Mucosa of descending colon (tissue), 3 donors: ENCODE measurements at regions not wholly inside any gene's neighbourhood (a gene's known extent, or its start where the extent isn't known, plus 50 kb on each side); places are given as distances from the start of the nearest gene placed in this dataset.

Experiments used
- ATAC-seq: fragments of 200-7000 bp; cut with Tn5 transposase; one replicate; pipeline ENCODE4 v1.9.1; 2020; ENCODE audit warnings: mild to moderate bottlenecking, moderate library complexity
- DNase-seq, 3 donors: peaks; one replicate each; pipeline ENCODE4 v3.0.0-alpha.2; 2020
- H3K36me3 ChIP-seq: fragments of 200-600 bp; one replicate; pipeline ENCODE4 v1.8.0; 2021; ENCODE audit warnings: low read depth, mild to moderate bottlenecking
- H3K4me1 ChIP-seq: fragments of 200-600 bp; one replicate; pipeline ENCODE4 v1.8.0; 2021; ENCODE audit warnings: low read depth, mild to moderate bottlenecking
- H3K4me3 ChIP-seq: fragments of 200-600 bp; one replicate; pipeline ENCODE4 v1.8.0; 2021; ENCODE audit warnings: mild to moderate bottlenecking
- H3K9me3 ChIP-seq: fragments of 200-600 bp; one replicate; pipeline ENCODE4 v1.8.0; 2021; ENCODE audit warnings: mild to moderate bottlenecking
- intact Hi-C, 2 donors: fragments of 100-400 bp; cut with DNase I in 1 of 2; cut with micrococcal nuclease in 1 of 2; formaldehyde crosslinking; loops; one replicate each; pipeline versions ENCODE4 v1.11.0 to v1.11.1; 2022; cut with DNase I, micrococcal nuclease
- TF ChIP-seq, protein P1 (sequence below): fragments of 200-600 bp; IDR thresholded peaks from one replicate; pipeline ENCODE4 v1.8.0; 2022; ENCODE audit warnings: antibody characterized with exemption, mild to moderate bottlenecking
- donor health status: DM: no; HTN: no; CAD: no; lungs with moderate emphysema.
- donor health status: DM: no; HTN: no; CAD: no.
- donor health status: DM: no; HTN: yes; CAD: no.

DNA sequence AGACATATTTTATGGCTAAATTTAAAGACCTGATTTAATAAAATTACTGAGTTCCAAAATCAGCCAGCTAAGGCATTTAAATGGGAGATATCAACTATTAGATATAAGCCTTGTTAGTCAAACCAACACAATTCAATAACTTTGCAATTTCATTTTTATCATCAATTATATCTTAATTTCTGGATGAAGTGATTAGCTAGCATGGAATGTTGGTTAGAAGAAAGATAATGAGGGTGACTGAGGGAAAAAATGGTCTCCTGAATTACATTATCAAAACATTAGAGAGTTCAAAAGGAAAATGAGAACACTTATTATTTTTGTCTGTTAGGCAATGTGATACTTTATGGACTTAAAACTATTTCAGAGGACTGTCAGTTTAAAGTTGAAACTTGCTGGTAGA lies 525.7 kb downstream of the CDH11 start:
- no peak for DNase-seq
- Histone ChIP-seq H3K9me3 (no peaks in the 10 kb centered on the region), H3K4me3 (no peak overlapping the region), H3K4me1 (no peaks in the 10 kb centered on the region), H3K36me3 (no peaks in the 10 kb centered on the region)
- intact Hi-C loops: no loop called here
- no peak for ATAC-seq
- TF ChIP-seq, protein P1, sequence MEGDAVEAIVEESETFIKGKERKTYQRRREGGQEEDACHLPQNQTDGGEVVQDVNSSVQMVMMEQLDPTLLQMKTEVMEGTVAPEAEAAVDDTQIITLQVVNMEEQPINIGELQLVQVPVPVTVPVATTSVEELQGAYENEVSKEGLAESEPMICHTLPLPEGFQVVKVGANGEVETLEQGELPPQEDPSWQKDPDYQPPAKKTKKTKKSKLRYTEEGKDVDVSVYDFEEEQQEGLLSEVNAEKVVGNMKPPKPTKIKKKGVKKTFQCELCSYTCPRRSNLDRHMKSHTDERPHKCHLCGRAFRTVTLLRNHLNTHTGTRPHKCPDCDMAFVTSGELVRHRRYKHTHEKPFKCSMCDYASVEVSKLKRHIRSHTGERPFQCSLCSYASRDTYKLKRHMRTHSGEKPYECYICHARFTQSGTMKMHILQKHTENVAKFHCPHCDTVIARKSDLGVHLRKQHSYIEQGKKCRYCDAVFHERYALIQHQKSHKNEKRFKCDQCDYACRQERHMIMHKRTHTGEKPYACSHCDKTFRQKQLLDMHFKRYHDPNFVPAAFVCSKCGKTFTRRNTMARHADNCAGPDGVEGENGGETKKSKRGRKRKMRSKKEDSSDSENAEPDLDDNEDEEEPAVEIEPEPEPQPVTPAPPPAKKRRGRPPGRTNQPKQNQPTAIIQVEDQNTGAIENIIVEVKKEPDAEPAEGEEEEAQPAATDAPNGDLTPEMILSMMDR: no peak

DNA sequence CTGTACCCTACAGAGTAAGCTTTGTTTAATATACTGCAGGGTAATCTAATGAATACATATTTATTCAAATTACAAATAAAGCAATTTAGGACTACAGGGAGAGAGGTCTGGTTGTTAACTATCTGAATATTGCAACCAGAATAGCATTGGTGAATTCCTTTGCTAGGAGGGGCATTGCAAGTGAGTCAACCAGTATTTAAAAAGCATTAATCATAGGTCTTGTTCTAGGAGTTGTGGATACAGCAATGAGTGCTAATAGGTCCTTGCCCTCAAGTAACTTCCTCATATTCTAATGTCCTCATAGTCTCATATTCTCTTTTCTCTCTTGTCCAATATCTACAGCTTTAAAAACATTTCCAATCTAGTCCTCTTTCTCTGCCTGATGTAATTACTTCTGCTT lies 531.4 kb downstream of the CDH11 start:
- intact Hi-C loops: no loop called here
- H3K9me3 ChIP-seq: no peaks in the 10 kb centered on the region
- H3K4me3 ChIP-seq: no peak overlapping the region
- ATAC-seq: no peak
- DNase-seq: no peak
- TF ChIP-seq, protein P1: no peak
- no peaks in the 10 kb centered on the region for H3K4me1 ChIP-seq
- H3K36me3 ChIP-seq: no peaks in the 10 kb centered on the region

DNA sequence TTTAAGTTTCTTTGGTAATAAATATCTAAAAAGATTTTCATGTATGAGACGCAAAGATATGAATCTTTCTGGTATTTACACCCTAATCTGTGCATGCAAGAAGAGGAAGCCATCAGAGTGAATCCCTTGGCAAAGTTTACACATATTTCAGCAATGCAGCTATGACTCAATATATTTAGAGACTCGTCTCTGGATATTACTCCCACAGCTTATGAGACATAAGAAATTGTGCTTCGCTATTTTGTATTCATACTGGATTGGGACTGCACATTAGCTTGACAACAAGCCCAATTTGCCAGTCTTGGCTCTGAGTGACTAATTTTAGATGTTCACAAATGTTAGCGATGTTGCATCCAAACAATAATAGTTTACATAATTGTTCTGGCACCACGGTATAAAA lies 532.0 kb downstream of the CDH11 start:
- ATAC-seq: no peak
- no peaks in the 10 kb centered on the region for H3K9me3 ChIP-seq
- H3K4me3 ChIP-seq: no peak overlapping the region
- TF ChIP-seq, protein P1: no peak
- intact Hi-C loops: no loop called here
- H3K4me1 ChIP-seq: no peaks in the 10 kb centered on the region
- no peak for DNase-seq
- H3K36me3 ChIP-seq: no peaks in the 10 kb centered on the region

DNA sequence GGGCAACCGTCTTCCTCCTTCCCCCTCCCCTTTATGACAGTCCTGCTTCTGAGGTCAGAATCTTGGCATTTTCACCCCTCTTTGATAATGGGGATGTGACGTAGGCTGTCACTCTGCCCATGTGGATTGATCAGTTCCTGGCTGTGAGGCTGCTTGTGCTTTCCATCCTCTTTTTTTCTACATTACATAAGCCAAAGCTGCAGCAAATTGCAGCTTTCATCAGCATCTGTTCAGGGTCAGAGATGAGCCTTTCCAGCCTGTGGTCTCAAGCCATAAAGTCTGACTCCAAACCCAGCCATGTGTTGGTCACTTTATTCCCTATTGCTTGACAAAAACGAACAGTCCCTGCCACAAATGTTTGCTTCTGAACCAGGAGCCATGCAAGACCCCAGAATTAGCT lies 535.1 kb downstream of the CDH11 start:
- H3K4me1 ChIP-seq: no peaks in the 10 kb centered on the region
- intact Hi-C loops: no loop called here
- TF ChIP-seq, protein P1: no peak
- no peaks in the 10 kb centered on the region for H3K36me3 ChIP-seq
- no peak overlapping the region for H3K4me3 ChIP-seq
- ATAC-seq: no peak
- H3K9me3 ChIP-seq: no peaks in the 10 kb centered on the region
- no peak for DNase-seq

DNA sequence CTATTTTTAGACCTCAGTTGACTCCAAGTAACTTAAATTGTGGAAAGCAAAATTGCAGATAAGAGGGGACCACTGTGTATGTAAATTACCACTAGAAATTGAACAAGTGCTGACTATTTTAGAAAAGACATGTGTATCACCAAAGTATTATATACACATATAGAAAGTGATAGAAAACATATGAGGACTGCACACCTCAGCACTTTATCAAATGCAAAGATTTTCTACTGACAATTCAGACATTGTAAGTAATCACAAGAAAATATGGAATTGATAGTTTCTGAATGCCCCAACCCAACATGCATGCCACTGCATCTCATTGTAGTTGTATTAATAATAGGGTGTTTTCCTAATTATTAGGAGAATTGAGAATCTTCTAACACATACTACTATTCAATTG lies 536.5 kb downstream of the CDH11 start:
- TF ChIP-seq, protein P1: no peak
- ATAC-seq: no peak
- intact Hi-C loops: no loop called here
- Histone ChIP-seq H3K4me1 (no peaks in the 10 kb centered on the region), H3K4me3 (no peak overlapping the region), H3K36me3 (no peaks in the 10 kb centered on the region), H3K9me3 (no peaks in the 10 kb centered on the region)
- DNase-seq: no peak

DNA sequence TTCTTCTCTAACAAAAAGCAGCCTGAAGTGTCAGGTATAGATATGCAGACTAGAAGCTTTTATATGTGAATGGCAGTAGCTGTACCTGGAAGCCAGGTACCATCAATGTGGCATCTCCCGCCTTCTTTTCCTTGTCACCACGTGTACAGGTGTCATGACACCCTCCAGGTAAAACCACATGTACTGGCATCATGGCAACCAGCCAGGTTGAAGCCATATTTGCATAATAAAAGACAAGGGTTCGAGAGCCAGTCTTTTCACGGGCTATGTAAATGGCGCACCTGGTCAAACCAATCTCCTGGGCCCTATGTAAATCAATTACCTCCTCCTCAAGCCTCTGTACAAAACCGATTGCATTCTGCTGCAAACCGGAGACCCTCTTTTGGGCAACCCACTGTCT lies 541.3 kb downstream of the CDH11 start:
- intact Hi-C loops: no loop called here
- Histone ChIP-seq H3K36me3 (no peaks in the 10 kb centered on the region), H3K4me1 (no peaks in the 10 kb centered on the region), H3K4me3 (no peak overlapping the region), H3K9me3 (no peaks in the 10 kb centered on the region)
- DNase-seq: no peak
- TF ChIP-seq, protein P1: no peak
- ATAC-seq: no peak
